A549 (cell line): ENCODE measurements at regions not wholly inside any gene's neighbourhood (a gene's known extent, or its start where the extent isn't known, plus 50 kb on each side); places are given as distances from the start of the nearest gene placed in this dataset.

Source experiments
- POLR2A ChIP-seq: IDR thresholded peaks from 2 replicates; pipeline ENCODE4 v1.6.1; 2012; ENCODE audit warnings: mild to moderate bottlenecking, low read length
- RFX5 ChIP-seq: fragments of 450-650 bp; IDR thresholded peaks from 2 replicates; pipeline ENCODE4 v1.7.1; 2014; ENCODE audit warnings: antibody characterized with exemption, mild to moderate bottlenecking, moderate library complexity
- TF ChIP-seq, protein P1 (sequence below): fragments of >200 bp; sonication (Bioruptor Twin); formaldehyde crosslinking; IDR thresholded peaks from 3 replicates; pipeline ENCODE4 v1.5.1; 2016
- TF ChIP-seq, protein P2 (sequence below): IDR thresholded peaks from 2 replicates; pipeline ENCODE4 v1.6.1; 2012
- TF ChIP-seq, protein P3 (sequence below): fragments of 150-350 bp; IDR thresholded peaks from 2 replicates; pipeline ENCODE4 v1.6.1; 2014; ENCODE audit warnings: low read depth, mild to moderate bottlenecking, low read length

DNA sequence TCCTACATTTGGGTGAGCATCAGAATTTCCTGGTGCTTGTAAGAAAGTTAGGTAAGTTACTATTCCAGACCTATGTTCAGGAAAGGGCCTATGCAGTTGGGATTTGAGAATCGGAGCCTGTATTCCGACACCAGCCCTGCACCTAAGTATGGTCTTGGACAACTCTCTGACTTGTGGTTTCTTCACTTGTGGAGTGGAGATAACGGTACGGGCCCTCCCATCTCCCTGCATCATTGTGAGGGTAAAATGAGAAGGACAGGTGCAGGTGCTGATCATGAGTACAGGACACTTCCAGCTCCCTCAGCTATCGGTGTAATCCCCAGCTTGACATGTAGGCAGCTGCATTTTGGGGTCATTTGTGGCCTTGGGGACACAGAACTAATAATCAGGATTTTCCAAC is 138.3 kb upstream of the NAMPT start:
- TF ChIP-seq, protein P1, sequence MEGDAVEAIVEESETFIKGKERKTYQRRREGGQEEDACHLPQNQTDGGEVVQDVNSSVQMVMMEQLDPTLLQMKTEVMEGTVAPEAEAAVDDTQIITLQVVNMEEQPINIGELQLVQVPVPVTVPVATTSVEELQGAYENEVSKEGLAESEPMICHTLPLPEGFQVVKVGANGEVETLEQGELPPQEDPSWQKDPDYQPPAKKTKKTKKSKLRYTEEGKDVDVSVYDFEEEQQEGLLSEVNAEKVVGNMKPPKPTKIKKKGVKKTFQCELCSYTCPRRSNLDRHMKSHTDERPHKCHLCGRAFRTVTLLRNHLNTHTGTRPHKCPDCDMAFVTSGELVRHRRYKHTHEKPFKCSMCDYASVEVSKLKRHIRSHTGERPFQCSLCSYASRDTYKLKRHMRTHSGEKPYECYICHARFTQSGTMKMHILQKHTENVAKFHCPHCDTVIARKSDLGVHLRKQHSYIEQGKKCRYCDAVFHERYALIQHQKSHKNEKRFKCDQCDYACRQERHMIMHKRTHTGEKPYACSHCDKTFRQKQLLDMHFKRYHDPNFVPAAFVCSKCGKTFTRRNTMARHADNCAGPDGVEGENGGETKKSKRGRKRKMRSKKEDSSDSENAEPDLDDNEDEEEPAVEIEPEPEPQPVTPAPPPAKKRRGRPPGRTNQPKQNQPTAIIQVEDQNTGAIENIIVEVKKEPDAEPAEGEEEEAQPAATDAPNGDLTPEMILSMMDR: no peak
- TF ChIP-seq RFX5 (no peak), POLR2A (no peak)
- TF ChIP-seq, protein P2, sequence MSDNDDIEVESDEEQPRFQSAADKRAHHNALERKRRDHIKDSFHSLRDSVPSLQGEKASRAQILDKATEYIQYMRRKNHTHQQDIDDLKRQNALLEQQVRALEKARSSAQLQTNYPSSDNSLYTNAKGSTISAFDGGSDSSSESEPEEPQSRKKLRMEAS: no peak
- TF ChIP-seq, protein P3, sequence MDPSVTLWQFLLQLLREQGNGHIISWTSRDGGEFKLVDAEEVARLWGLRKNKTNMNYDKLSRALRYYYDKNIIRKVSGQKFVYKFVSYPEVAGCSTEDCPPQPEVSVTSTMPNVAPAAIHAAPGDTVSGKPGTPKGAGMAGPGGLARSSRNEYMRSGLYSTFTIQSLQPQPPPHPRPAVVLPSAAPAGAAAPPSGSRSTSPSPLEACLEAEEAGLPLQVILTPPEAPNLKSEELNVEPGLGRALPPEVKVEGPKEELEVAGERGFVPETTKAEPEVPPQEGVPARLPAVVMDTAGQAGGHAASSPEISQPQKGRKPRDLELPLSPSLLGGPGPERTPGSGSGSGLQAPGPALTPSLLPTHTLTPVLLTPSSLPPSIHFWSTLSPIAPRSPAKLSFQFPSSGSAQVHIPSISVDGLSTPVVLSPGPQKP: no peak
